Endothelial cell of umbilical vein (primary cell): ENCODE measurements at regions not wholly inside any gene's neighbourhood (a gene's known extent, or its start where the extent isn't known, plus 50 kb on each side); places are given as distances from the start of the nearest gene placed in this dataset.

ENCODE experiments used
- EZH2 ChIP-seq: IDR thresholded peaks from 2 replicates; pipeline ENCODE4 v1.6.1; 2012; ENCODE audit warnings: borderline replicate concordance, low read depth, mild to moderate bottlenecking, moderate library complexity, low read length, inconsistent platforms; ENCODE audit not compliant: severe bottlenecking
- FOS ChIP-seq: IDR thresholded peaks from 2 replicates; pipeline ENCODE4 v1.6.1; 2011; ENCODE audit warnings: mild to moderate bottlenecking, low read length, moderate library complexity, borderline replicate concordance; ENCODE audit not compliant: insufficient read depth
- JUN ChIP-seq: IDR thresholded peaks from 2 replicates; pipeline ENCODE4 v1.6.1; 2011; ENCODE audit warnings: borderline replicate concordance, low read depth; ENCODE audit not compliant: insufficient read length, insufficient read depth
- MAX ChIP-seq: IDR thresholded peaks from 2 replicates; pipeline ENCODE4 v1.6.1; 2011; ENCODE audit not compliant: insufficient read depth, insufficient read length
- MYC ChIP-seq: IDR thresholded peaks from one replicate; pipeline ENCODE4 v1.6.1; 2011; ENCODE audit warnings: mild to moderate bottlenecking, low read depth, low read length
- POLR2A ChIP-seq: IDR thresholded peaks from 2 replicates; pipeline ENCODE4 v1.6.1; 2012; ENCODE audit warnings: low read depth, mild to moderate bottlenecking, control low read depth, low read length
- POLR2AphosphoS5 ChIP-seq: IDR thresholded peaks from 2 replicates; pipeline ENCODE4 v1.6.1; 2012; ENCODE audit warnings: low read depth, mild to moderate bottlenecking, control low read depth, low read length, moderate library complexity; ENCODE audit not compliant: insufficient read depth
- TF ChIP-seq, protein P1 (sequence below), 2 donors: IDR thresholded peaks; 1 replicate in 1 of 2; 2 replicates in 1 of 2; pipeline ENCODE4 v1.5.1; 2011; ENCODE audit warnings: low read length in 2 of 2, mild to moderate bottlenecking in 2 of 2, moderate library complexity in 2 of 2, control low read depth in 1 of 2, inconsistent platforms in 1 of 2, low read depth in 1 of 2; ENCODE audit not compliant: insufficient read depth in 1 of 2; ENCODE audit errors: extremely low read depth in 1 of 2

DNA sequence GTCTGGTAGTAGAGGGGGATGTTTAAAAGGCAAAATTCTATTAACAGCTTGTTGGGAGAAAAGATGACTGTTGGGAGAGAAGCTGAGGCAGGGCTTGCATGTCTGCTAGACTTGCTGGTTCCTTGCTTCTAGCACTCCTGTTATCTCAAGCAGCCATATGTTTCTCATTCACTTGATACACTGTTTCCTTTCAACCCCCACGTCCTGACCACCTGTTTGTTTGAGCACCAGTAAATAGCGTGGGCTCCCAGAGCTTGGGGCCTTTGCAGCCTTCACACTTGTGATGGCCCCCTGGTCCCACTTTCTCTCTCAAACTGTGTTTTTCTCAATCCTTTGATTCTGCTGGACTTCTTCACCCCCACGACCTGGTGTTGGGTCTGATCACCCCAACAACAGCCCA lies 111.7 kb upstream of the TMEM161B start:
- TF ChIP-seq POLR2AphosphoS5 (no peak), POLR2A (no peak), EZH2 (no peak), MYC (no peak), JUN (no peak), MAX (no peak), FOS (no peak)
- TF ChIP-seq, protein P1, sequence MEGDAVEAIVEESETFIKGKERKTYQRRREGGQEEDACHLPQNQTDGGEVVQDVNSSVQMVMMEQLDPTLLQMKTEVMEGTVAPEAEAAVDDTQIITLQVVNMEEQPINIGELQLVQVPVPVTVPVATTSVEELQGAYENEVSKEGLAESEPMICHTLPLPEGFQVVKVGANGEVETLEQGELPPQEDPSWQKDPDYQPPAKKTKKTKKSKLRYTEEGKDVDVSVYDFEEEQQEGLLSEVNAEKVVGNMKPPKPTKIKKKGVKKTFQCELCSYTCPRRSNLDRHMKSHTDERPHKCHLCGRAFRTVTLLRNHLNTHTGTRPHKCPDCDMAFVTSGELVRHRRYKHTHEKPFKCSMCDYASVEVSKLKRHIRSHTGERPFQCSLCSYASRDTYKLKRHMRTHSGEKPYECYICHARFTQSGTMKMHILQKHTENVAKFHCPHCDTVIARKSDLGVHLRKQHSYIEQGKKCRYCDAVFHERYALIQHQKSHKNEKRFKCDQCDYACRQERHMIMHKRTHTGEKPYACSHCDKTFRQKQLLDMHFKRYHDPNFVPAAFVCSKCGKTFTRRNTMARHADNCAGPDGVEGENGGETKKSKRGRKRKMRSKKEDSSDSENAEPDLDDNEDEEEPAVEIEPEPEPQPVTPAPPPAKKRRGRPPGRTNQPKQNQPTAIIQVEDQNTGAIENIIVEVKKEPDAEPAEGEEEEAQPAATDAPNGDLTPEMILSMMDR (IDR thresholded peaks at IDR 0.05; ENCODE audit: extremely low read depth in 1 of 2, insufficient read depth in 1 of 2, low read depth in 1 of 2, low read length in 2 of 2) = no peak
